Fibroblast of villous mesenchyme (primary cell): ENCODE measurements at regions not wholly inside any gene's neighbourhood (a gene's known extent, or its start where the extent isn't known, plus 50 kb on each side); places are given as distances from the start of the nearest gene placed in this dataset.

Source experiments
- DNase-seq: peaks from one replicate; pipeline ENCODE4 v3.0.0-alpha.2; 2010; ENCODE audit warnings: low read depth
- H3K4me3 ChIP-seq: 2 replicates; pipeline ENCODE4 v1.5.1; 2011; ENCODE audit warnings: low read depth, mild to moderate bottlenecking, low read length
- CTCF ChIP-seq: IDR thresholded peaks from 2 replicates; pipeline ENCODE4 v1.5.1; 2012; ENCODE audit warnings: low read depth, mild to moderate bottlenecking, low read length; ENCODE audit not compliant: insufficient read depth

GRCh38 chr5:8320244-8320643 lies 451.3 kb downstream of the MTRR start:
- no peak overlapping the region for H3K4me3 ChIP-seq
- no peak for DNase-seq
- TF ChIP-seq CTCF, result no peak

- DNase-seq, result no peak
- no peak overlapping the region for H3K4me3 ChIP-seq
- no peak for TF ChIP-seq CTCF
Observed at GRCh38 chr5:8321272-8321671, 452.3 kb downstream of the MTRR start.

- no peak for TF ChIP-seq CTCF
- no peak for DNase-seq
- no peak overlapping the region for H3K4me3 ChIP-seq
Observed at GRCh38 chr5:8322484-8322883, 453.5 kb downstream of the MTRR start.

- TF ChIP-seq CTCF, result no peak
- DNase-seq, result no peak
- no peak overlapping the region for H3K4me3 ChIP-seq
Observed at GRCh38 chr5:8327016-8327415, 458.1 kb downstream of the MTRR start.

GRCh38 chr5:8329773-8330172 lies 460.8 kb downstream of the MTRR start:
- no peak overlapping the region for H3K4me3 ChIP-seq
- DNase-seq, result no peak
- no peak for TF ChIP-seq CTCF

- TF ChIP-seq CTCF, result no peak
- DNase-seq, result no peak
- H3K4me3 ChIP-seq, result no peak overlapping the region
Observed at GRCh38 chr5:8332666-8333445, 463.9 kb downstream of the MTRR start.

GRCh38 chr5:8333485-8333884 lies 464.5 kb downstream of the MTRR start:
- TF ChIP-seq CTCF, result no peak
- H3K4me3 ChIP-seq, result no peak overlapping the region
- no peak for DNase-seq
